ENCODE measurements at regions not wholly inside any gene's neighbourhood (a gene's known extent, or its start where the extent isn't known, plus 50 kb on each side); places are given as distances from the start of the nearest gene placed in this dataset.
"Not testable (repeated sequence)": the region's sequence is repeated elsewhere in the genome, so short reads cannot be mapped to it uniquely, and the experiment has no call there.

GRCh38 chr2:156254637-156255067 lies 77.9 kb downstream of the NR4A2 start:
- not testable (repeated sequence) for H3K79me1 ChIP-seq (ENCODE audit: insufficient read depth, low read depth, low read length, poor library complexity, severe bottlenecking); H3K27ac ChIP-seq (ENCODE audit: insufficient read length, low read depth, low read length)

More at GRCh38 chr2:156254637-156255067, 77.9 kb downstream of the NR4A2 start:
- H3K23ac ChIP-seq (ENCODE audit: insufficient read length, low read depth, low read length); H3K4me1 ChIP-seq (ENCODE audit: insufficient read depth, low read length); H2BK20ac ChIP-seq (ENCODE audit: low read depth, low read length, poor library complexity, severe bottlenecking); H2BK12ac ChIP-seq (ENCODE audit: insufficient read length, low read depth, low read length); H3K56ac ChIP-seq (ENCODE audit: insufficient read length, low read depth, low read length); H3K27me3 Mint-ChIP-seq (ENCODE audit: low read depth); H4K91ac ChIP-seq (ENCODE audit: insufficient read length, low read depth, low read length); H3K9me3 ChIP-seq (ENCODE audit: control insufficient read depth, low read depth, low read length); H2BK120ac ChIP-seq (ENCODE audit: low read depth, low read length, poor library complexity, severe bottlenecking); H3T11ph ChIP-seq (ENCODE audit: low read length); H4K20me1 ChIP-seq (ENCODE audit: control insufficient read depth, insufficient read depth, insufficient read length); H2AFZ ChIP-seq (ENCODE audit: low read length); H3K23me2 ChIP-seq (ENCODE audit: insufficient read length, low read depth, low read length, poor library complexity, severe bottlenecking); H2BK5ac ChIP-seq (ENCODE audit: insufficient read length, low read length); H3K4ac ChIP-seq (ENCODE audit: low read depth, low read length); H2AK5ac ChIP-seq (ENCODE audit: insufficient read length, low read length); H3K27me3 ChIP-seq (ENCODE audit: insufficient read depth, low read length); H2BK15ac ChIP-seq (ENCODE audit: low read depth, low read length); H4K8ac ChIP-seq (replicated peaks; ENCODE audit: insufficient read length, low read depth, low read length); H3K79me2 ChIP-seq (ENCODE audit: insufficient read depth, low read length): not testable (repeated sequence)
- H3K18ac ChIP-seq (ENCODE audit: insufficient read length, low read depth, low read length): peak overlapping the region; percentile 98
- H4K5ac ChIP-seq (ENCODE audit: insufficient read length, low read depth, low read length): peak overlapping the region; percentile 78
- Mint-ChIP-seq H3K4me3 (peak overlapping the region; percentile 87 to 97), H3K27ac (peak overlapping the region; percentile 94 to 100 (median 97)), H3K9me3 (peaks cover 14 to 16% of the 10 kb centered on the region in 2 experiments; a peak in 4 of 5 replicates), H3K36me3 (ENCODE audit: insufficient read depth in 1 of 3, low read depth in 3 of 3) (peaks cover 7 to 26% (median 16%) of the 10 kb centered on the region in 3 experiments), H3K4me1 (peaks cover 7 to 14% of the 10 kb centered on the region in 2 experiments)
- peak overlapping the region; percentile 48 for H3K4me2 ChIP-seq (ENCODE audit: insufficient read depth, insufficient read length, low read length)
- H3K9ac ChIP-seq (ENCODE audit: extremely low read depth, insufficient read length, low read length): peak overlapping the region; percentile 89
- DNase-seq: peak; percentile 45
- no CpG with 5 or more reads among the region's 27 CpGs for WGBS (ENCODE audit: extremely low coverage, insufficient read length, low lambda C conversion rate)
- H3K14ac ChIP-seq (ENCODE audit: insufficient read depth, low read length): peak overlapping the region; percentile 95

Measured in H9 (cell line).